Lower lobe of right lung (tissue), 2 donors: ENCODE measurements at regions not wholly inside any gene's neighbourhood (a gene's known extent, or its start where the extent isn't known, plus 50 kb on each side); places are given as distances from the start of the nearest gene placed in this dataset.
"Not testable (repeated sequence)": the region's sequence is repeated elsewhere in the genome, so short reads cannot be mapped to it uniquely, and the experiment has no call there.

Experiments
- ATAC-seq, 2 donors: fragments of 200-7000 bp; cut with Tn5 transposase; one replicate each; pipeline ENCODE4 v1.9.1; 2020 to 2022; ENCODE audit warnings: mild to moderate bottlenecking in 2 of 2, moderate library complexity in 2 of 2
- DNase-seq: peaks from one replicate; pipeline ENCODE4 v3.0.0-alpha.2; 2020
- H3K27ac ChIP-seq: fragments of 200-600 bp; one replicate; pipeline ENCODE4 v1.8.0; 2022
- H3K27me3 ChIP-seq: fragments of 200-600 bp; one replicate; pipeline ENCODE4 v1.8.0; 2022; ENCODE audit warnings: low read depth
- H3K36me3 ChIP-seq: fragments of 200-600 bp; one replicate; pipeline ENCODE4 v1.8.0; 2022; ENCODE audit warnings: mild to moderate bottlenecking
- H3K4me1 ChIP-seq: fragments of 200-600 bp; one replicate; pipeline ENCODE4 v1.8.0; 2022
- H3K4me3 ChIP-seq: fragments of 200-600 bp; one replicate; pipeline ENCODE4 v1.8.0; 2022; ENCODE audit warnings: mild to moderate bottlenecking
- H3K9me3 ChIP-seq: fragments of 200-600 bp; one replicate; pipeline ENCODE4 v1.8.0; 2022
- CTCF ChIP-seq: fragments of 200-600 bp; IDR thresholded peaks from one replicate; pipeline ENCODE4 v1.8.0; 2022; ENCODE audit warnings: antibody characterized with exemption, mild to moderate bottlenecking
- intact Hi-C: fragments of 100-400 bp; cut with DNase I; formaldehyde crosslinking; loops from one replicate; pipeline ENCODE4 v1.11.0; 2022
- donor health status: DM: no; HTN: yes; CAD: no; lungs with severe emphysema.

GRCh38 chr6:125454351-125454750, 152.6 kb upstream of the HDDC2 start:
- no peak for DNase-seq
- intact Hi-C loops, result no loop called here
- Histone ChIP-seq H3K4me3 (no peak overlapping the region), H3K36me3 (no peaks in the 10 kb centered on the region), H3K9me3 (peaks cover 6% of the 10 kb centered on the region), H3K4me1 (no peaks in the 10 kb centered on the region), H3K27me3 (no peaks in the 10 kb centered on the region), H3K27ac (no peak overlapping the region)
- TF ChIP-seq CTCF, result no peak
- ATAC-seq, result no peak

- H3K9me3 ChIP-seq, DNase-seq, H3K27ac ChIP-seq, H3K4me3 ChIP-seq, H3K36me3 ChIP-seq, H3K4me1 ChIP-seq, H3K27me3 ChIP-seq, ATAC-seq, intact Hi-C loops: not testable (repeated sequence)
Observed at GRCh38 chr6:125458493-125458892, 156.7 kb upstream of the HDDC2 start.

- H3K9me3 ChIP-seq, H3K27ac ChIP-seq, H3K4me3 ChIP-seq, H3K4me1 ChIP-seq, ATAC-seq, H3K36me3 ChIP-seq, H3K27me3 ChIP-seq, DNase-seq, intact Hi-C loops: not testable (repeated sequence)
Observed at GRCh38 chr6:125465332-125465731, 163.6 kb upstream of the HDDC2 start.

DNA sequence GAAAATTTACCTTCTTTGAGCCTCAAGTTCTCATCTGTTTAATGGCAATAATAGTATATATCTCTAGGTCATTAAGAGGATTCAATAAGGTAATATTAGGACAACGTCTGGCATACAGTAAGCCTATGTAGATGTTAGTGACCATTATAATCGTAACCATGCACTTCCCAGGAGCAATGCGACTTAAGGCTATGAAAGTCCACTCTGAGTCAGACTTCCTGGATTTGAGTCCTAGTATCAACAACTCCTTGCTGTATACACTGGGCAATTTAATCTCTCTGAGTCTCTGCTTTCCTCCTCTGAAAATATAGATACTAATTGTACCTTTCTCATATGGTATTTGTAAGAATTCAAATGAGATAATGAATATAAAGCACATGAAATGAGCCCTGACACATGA, 168.1 kb upstream of the HDDC2 start:
- Histone ChIP-seq H3K36me3 (no peaks in the 10 kb centered on the region), H3K9me3 (no peaks in the 10 kb centered on the region), H3K4me3 (no peak overlapping the region), H3K27me3 (no peaks in the 10 kb centered on the region), H3K4me1 (no peaks in the 10 kb centered on the region), H3K27ac (no peak overlapping the region)
- TF ChIP-seq CTCF, result no peak
- intact Hi-C loops, result no loop called here
- no peak for DNase-seq
- ATAC-seq, result no peak

DNA sequence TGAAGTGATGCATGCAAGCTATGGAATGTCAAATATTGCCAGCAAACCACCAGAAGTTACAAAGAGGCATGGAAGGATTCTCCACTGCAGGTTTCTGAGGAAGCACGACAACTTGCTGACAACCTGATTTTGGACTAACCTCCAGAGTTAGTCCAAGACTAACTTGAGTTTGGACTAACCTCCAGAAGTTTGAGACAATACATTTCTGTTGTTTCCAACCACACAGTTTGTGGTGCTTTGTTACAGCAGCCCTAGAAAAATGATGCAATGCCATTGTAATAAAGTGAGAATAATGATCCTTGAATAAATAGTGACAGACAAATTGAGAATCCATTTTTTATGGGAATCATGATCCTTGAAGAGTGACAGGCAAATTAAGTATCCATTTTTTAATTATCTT, 169.9 kb upstream of the HDDC2 start:
- Histone ChIP-seq H3K36me3 (no peaks in the 10 kb centered on the region), H3K9me3 (no peaks in the 10 kb centered on the region), H3K27ac (no peak overlapping the region), H3K27me3 (no peaks in the 10 kb centered on the region), H3K4me1 (no peaks in the 10 kb centered on the region), H3K4me3 (no peak overlapping the region)
- TF ChIP-seq CTCF, result no peak
- DNase-seq (no peak), ATAC-seq (no peak)
- intact Hi-C loops, result no loop called here

GRCh38 chr6:125474061-125474460, 172.3 kb upstream of the HDDC2 start:
- DNase-seq (no peak), ATAC-seq (no peak)
- intact Hi-C loops, result no loop called here
- no peak for TF ChIP-seq CTCF
- no peak overlapping the region for H3K27ac ChIP-seq
- H3K27me3 ChIP-seq, result no peaks in the 10 kb centered on the region
- H3K36me3 ChIP-seq, result no peaks in the 10 kb centered on the region
- H3K4me3 ChIP-seq, result no peak overlapping the region
- H3K4me1 ChIP-seq, result no peaks in the 10 kb centered on the region
- H3K9me3 ChIP-seq, result no peaks in the 10 kb centered on the region

DNA sequence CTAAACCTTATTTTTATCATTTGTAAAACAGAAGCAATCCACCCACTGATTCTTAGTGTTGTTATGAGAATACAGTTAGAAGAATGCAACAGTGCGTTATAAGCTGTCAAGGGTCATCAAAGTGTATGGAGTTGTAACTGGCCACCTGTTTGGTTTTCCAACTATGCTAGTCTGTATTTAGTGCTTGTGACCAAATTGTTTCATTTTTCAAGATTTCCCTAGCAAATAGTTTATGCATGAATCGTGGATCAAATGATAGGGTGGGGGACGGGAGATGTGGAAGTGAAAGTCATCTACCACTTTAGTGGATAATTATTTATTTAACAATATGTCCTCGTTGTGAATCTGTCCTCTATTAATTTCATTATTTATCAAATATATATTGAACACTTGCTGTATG, 175.4 kb upstream of the HDDC2 start:
- no peak for DNase-seq
- Histone ChIP-seq H3K4me3 (no peak overlapping the region), H3K36me3 (no peaks in the 10 kb centered on the region), H3K27ac (no peak overlapping the region), H3K9me3 (no peaks in the 10 kb centered on the region), H3K27me3 (no peaks in the 10 kb centered on the region), H3K4me1 (no peaks in the 10 kb centered on the region)
- ATAC-seq, result no peak
- intact Hi-C loops, result no loop called here
- no peak for TF ChIP-seq CTCF
